ENCODE measurements at regions not wholly inside any gene's neighbourhood (a gene's known extent, or its start where the extent isn't known, plus 50 kb on each side); places are given as distances from the start of the nearest gene placed in this dataset.

DNA sequence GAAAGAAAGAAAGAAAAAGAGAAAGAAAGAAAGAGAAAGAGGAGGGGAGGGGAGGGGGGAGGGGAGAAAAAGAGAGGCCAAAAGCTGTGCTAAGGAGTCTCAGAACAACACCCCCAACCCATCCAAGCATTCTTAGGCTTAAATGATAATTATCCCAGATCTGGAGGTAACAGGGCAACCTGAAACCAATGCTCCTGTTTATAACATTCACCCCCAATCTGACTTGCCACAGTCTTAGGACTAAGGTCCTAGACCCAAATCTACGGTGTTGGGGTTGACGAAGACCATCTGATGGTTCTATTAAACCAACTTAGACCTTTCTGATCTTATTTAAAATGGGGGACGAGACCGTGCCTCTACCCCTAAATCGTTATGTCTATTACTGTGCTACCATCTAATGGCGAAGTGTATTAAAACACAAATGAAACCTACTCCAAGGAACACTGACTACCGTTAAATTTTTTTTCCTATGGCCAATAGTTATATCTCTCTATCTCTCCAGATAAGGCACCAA lies 119.3 kb upstream of the CDC42BPA start:
- TF ChIP-seq, protein P1, sequence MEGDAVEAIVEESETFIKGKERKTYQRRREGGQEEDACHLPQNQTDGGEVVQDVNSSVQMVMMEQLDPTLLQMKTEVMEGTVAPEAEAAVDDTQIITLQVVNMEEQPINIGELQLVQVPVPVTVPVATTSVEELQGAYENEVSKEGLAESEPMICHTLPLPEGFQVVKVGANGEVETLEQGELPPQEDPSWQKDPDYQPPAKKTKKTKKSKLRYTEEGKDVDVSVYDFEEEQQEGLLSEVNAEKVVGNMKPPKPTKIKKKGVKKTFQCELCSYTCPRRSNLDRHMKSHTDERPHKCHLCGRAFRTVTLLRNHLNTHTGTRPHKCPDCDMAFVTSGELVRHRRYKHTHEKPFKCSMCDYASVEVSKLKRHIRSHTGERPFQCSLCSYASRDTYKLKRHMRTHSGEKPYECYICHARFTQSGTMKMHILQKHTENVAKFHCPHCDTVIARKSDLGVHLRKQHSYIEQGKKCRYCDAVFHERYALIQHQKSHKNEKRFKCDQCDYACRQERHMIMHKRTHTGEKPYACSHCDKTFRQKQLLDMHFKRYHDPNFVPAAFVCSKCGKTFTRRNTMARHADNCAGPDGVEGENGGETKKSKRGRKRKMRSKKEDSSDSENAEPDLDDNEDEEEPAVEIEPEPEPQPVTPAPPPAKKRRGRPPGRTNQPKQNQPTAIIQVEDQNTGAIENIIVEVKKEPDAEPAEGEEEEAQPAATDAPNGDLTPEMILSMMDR (IDR thresholded peaks at IDR 0.05 in 2 of 3, conservative IDR thresholded peaks at IDR 0.05 in 1 of 3; ENCODE audit: borderline replicate concordance in 1 of 3, insufficient read depth in 1 of 3, low read depth in 2 of 3, low read length in 2 of 3): peak; percentile 29 to 83 (median 64); a peak in 5 of 6 replicates
- TF ChIP-seq EZH2phosphoT487 (IDR thresholded peaks at IDR 0.05; ENCODE audit: borderline replicate concordance) (no peak), POLR2A (IDR thresholded peaks at IDR 0.05; ENCODE audit: borderline replicate concordance, extremely low read depth, insufficient read depth, insufficient read length) (no peak), EZH2 (IDR thresholded peaks at IDR 0.05) (no peak), TCF7L2 (IDR thresholded peaks at IDR 0.05; ENCODE audit: borderline replicate concordance, extremely low read depth, insufficient read depth, insufficient read length) (no peak), ZNF274 (IDR thresholded peaks at IDR 0.05; ENCODE audit: low read depth, low read length) (no peak), POLR2AphosphoS5 (IDR thresholded peaks at IDR 0.05; ENCODE audit: low read depth, low read length) (no peak), EGR1 (IDR thresholded peaks at IDR 0.05; ENCODE audit: low read depth) (no peak), REST (IDR thresholded peaks at IDR 0.05; ENCODE audit: low read depth) (no peak), CBX3 (IDR thresholded peaks at IDR 0.05; ENCODE audit: low read depth) (no peak), ELF1 (IDR thresholded peaks at IDR 0.05; ENCODE audit: borderline replicate concordance, low read depth) (no peak)
- TF ChIP-seq, protein P2, sequence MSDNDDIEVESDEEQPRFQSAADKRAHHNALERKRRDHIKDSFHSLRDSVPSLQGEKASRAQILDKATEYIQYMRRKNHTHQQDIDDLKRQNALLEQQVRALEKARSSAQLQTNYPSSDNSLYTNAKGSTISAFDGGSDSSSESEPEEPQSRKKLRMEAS (IDR thresholded peaks at IDR 0.05): no peak
